Mesenchymal stem cell (in vitro differentiated cells and primary cell): ENCODE measurements at regions not wholly inside any gene's neighbourhood (a gene's known extent, or its start where the extent isn't known, plus 50 kb on each side); places are given as distances from the start of the nearest gene placed in this dataset.
A peak's percentile ranks its signal among the peaks of the same experiment; 100 is the strongest.

ENCODE experiments used
- DNase-seq: peaks from one replicate; pipeline ENCODE4 v3.0.0-alpha.2; 2013
- H2AFZ ChIP-seq: one replicate; pipeline ENCODE4 v1.6.1; 2013; ENCODE audit warnings: low read depth, mild to moderate bottlenecking, control low read depth, inconsistent platforms, low read length, moderate library complexity
- H2AK5ac ChIP-seq: 2 replicates; pipeline ENCODE4 v1.6.1; 2013; ENCODE audit warnings: low read length, moderate library complexity, mild to moderate bottlenecking, inconsistent platforms; ENCODE audit not compliant: severe bottlenecking
- H2BK120ac ChIP-seq: one replicate; pipeline ENCODE4 v1.6.1; 2013; ENCODE audit warnings: low read depth, mild to moderate bottlenecking, inconsistent platforms, low read length, moderate library complexity
- H2BK12ac ChIP-seq, 2 experiments: one replicate each; pipeline ENCODE4 v1.6.1; 2013; ENCODE audit warnings: inconsistent platforms in 2 of 2, low read length in 2 of 2, mild to moderate bottlenecking in 2 of 2, moderate library complexity in 2 of 2, control low read depth in 1 of 2
- H2BK15ac ChIP-seq: one replicate; pipeline ENCODE4 v1.6.1; 2013; ENCODE audit warnings: mild to moderate bottlenecking, low read depth, inconsistent platforms; ENCODE audit not compliant: poor library complexity, severe bottlenecking
- H2BK5ac ChIP-seq: 2 replicates; pipeline ENCODE4 v1.6.1; 2013; ENCODE audit warnings: low read depth, mild to moderate bottlenecking, low read length, control low read depth, inconsistent platforms; ENCODE audit not compliant: poor library complexity, severe bottlenecking
- H3K14ac ChIP-seq, 2 experiments: one replicate each; pipeline ENCODE4 v1.6.1; 2013; ENCODE audit warnings: inconsistent platforms in 2 of 2, low read length in 2 of 2, control low read depth in 1 of 2, mild to moderate bottlenecking in 1 of 2, moderate library complexity in 1 of 2
- H3K18ac ChIP-seq, 2 experiments: one replicate each; pipeline ENCODE4 v1.6.1; 2013; ENCODE audit warnings: inconsistent platforms in 2 of 2, low read length in 2 of 2, control low read depth in 1 of 2, low read depth in 1 of 2, mild to moderate bottlenecking in 1 of 2
- H3K23ac ChIP-seq, 2 experiments: one replicate each; pipeline ENCODE4 v1.6.1; 2013; ENCODE audit warnings: inconsistent platforms in 2 of 2, low read length in 2 of 2, mild to moderate bottlenecking in 2 of 2, moderate library complexity in 2 of 2, control low read depth in 1 of 2
- H3K27ac ChIP-seq: 2 replicates; pipeline ENCODE4 v1.5.1; 2013; ENCODE audit warnings: mild to moderate bottlenecking, moderate library complexity, low read length, control low read depth, inconsistent platforms; ENCODE audit not compliant: poor library complexity, severe bottlenecking
- H3K27me3 ChIP-seq, 2 experiments: 2 replicates each; pipeline versions ENCODE4 v1.6.1 to v1.7.0; 2013; ENCODE audit warnings: low read length in 2 of 2, mild to moderate bottlenecking in 2 of 2, moderate library complexity in 2 of 2, control low read depth in 1 of 2, inconsistent platforms in 1 of 2; ENCODE audit not compliant: control insufficient read depth in 1 of 2, insufficient read depth in 1 of 2
- H3K36me3 ChIP-seq, 2 experiments: 2 replicates each; pipeline versions ENCODE4 v1.6.1 to v1.7.0; 2013; ENCODE audit warnings: low read length in 2 of 2, control low read depth in 1 of 2, inconsistent platforms in 1 of 2, low read depth in 1 of 2, mild to moderate bottlenecking in 1 of 2; ENCODE audit not compliant: insufficient read depth in 2 of 2, control insufficient read depth in 1 of 2
- H3K4ac ChIP-seq, 2 experiments: one replicate each; pipeline ENCODE4 v1.6.1; 2013; ENCODE audit warnings: inconsistent platforms in 2 of 2, low read length in 2 of 2, mild to moderate bottlenecking in 2 of 2, moderate library complexity in 2 of 2, control low read depth in 1 of 2, low read depth in 1 of 2
- H3K4me1 ChIP-seq: 2 replicates; pipeline ENCODE4 v1.6.1; 2013; ENCODE audit warnings: low read depth, low read length, control low read depth; ENCODE audit not compliant: control insufficient read depth, insufficient read depth
- H3K4me2 ChIP-seq: 2 replicates; pipeline ENCODE4 v1.6.1; 2013; ENCODE audit warnings: low read length, mild to moderate bottlenecking, inconsistent platforms; ENCODE audit not compliant: poor library complexity, severe bottlenecking
- H3K4me3 ChIP-seq, 2 experiments: 2 replicates each; pipeline versions ENCODE4 v1.5.1 to v1.7.0; 2013; ENCODE audit warnings: low read length in 2 of 2, mild to moderate bottlenecking in 2 of 2, control low read depth in 1 of 2, low read depth in 1 of 2; ENCODE audit not compliant: insufficient read depth in 1 of 2
- H3K79me1 ChIP-seq: replicated peaks from 2 replicates; pipeline ENCODE4 v1.6.1; 2013; ENCODE audit warnings: mild to moderate bottlenecking, control low read depth, low read length, inconsistent platforms; ENCODE audit not compliant: poor library complexity, severe bottlenecking
- H3K9ac ChIP-seq: 2 replicates; pipeline ENCODE4 v1.7.0; 2013; ENCODE audit warnings: mild to moderate bottlenecking, low read length, moderate library complexity
- H3K9me3 ChIP-seq: 2 replicates; pipeline ENCODE4 v1.7.0; 2013; ENCODE audit warnings: mild to moderate bottlenecking, low read length; ENCODE audit not compliant: control insufficient read depth
- H4K8ac ChIP-seq: one replicate; pipeline ENCODE4 v1.6.1; 2013; ENCODE audit warnings: inconsistent platforms, mild to moderate bottlenecking, low read length, moderate library complexity
- H4K91ac ChIP-seq: one replicate; pipeline ENCODE4 v1.6.1; 2013; ENCODE audit warnings: mild to moderate bottlenecking, low read length, inconsistent platforms
- WGBS: methylation state at CpG from one replicate; pipeline ENCODE4 v1.1.7; 2013; ENCODE audit warnings: mixed read lengths; 5-methylcytosine and 5-hydroxymethylcytosine counted together

DNA sequence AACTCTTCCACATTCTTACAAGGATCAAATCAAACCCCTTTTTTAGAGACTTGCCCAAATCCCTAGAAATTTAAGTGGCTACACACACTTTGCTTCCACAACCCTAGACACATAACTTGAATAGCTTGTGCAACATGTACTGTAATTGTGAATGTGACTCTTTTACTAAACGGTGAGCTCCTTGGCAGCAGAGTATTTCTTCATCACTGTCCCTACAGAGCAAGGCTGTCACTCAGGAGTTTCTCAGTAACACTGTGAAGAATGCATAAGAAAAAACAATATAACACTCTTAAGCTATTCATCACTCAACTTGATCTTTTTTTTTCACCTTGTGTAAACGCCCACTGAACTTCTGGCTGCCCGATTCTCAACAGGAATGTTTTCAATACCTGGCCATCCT lies 53.8 kb upstream of the ADAMTS18 start:
- Histone ChIP-seq H2BK12ac (no peak overlapping the region), H2BK5ac (no peak overlapping the region), H3K4me1 (no peaks in the 10 kb centered on the region), H3K9me3 (no peaks in the 10 kb centered on the region), H3K27ac (no peak overlapping the region), H3K4me3 (no peak overlapping the region), H2AK5ac (no peak overlapping the region), H4K91ac (no peak overlapping the region), H3K4me2 (no peak overlapping the region), H3K18ac (no peak overlapping the region), H3K36me3 (no peaks in the 10 kb centered on the region), H3K9ac (no peak overlapping the region), H2BK120ac (no peak overlapping the region), H3K23ac (no peak overlapping the region), H4K8ac (no peak overlapping the region), H3K14ac (no peak overlapping the region), H3K4ac (no peak overlapping the region), H3K27me3 (peaks cover 0 to 7% of the 10 kb centered on the region in 2 experiments), H2BK15ac (no peak overlapping the region), H3K79me1 (no peaks in the 10 kb centered on the region), H2AFZ (no peak overlapping the region)
- 65% methylated on average over 3 of the region's 3 CpGs for WGBS
- no peak for DNase-seq

DNA sequence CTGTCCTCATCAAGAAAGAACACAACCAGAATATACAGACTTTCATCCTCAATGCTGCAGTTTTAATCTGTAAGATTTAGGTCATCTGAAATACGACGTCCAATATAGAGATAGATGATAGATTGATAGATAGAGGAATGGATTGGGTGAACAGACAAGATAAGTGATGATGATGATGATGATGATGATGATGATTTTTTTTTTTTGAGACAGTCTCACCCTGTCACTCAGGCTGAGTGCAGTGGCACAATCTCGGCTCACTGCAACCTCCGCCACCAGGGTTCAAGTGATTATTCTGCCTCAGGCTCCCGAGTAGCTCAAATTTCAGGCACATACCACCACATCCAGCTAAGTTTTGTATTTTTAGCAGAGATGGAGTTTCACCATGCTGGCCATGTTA lies 56.3 kb upstream of the ADAMTS18 start:
- H3K23ac ChIP-seq, result no peak overlapping the region
- H3K9ac ChIP-seq, result no peak overlapping the region
- H2AK5ac ChIP-seq, result no peak overlapping the region
- H3K79me1 ChIP-seq, result no peaks in the 10 kb centered on the region
- H4K91ac ChIP-seq, result no peak overlapping the region
- no peak overlapping the region for H4K8ac ChIP-seq
- H2BK120ac ChIP-seq, result no peak overlapping the region
- 97% methylated on average over 5 of the region's 5 CpGs for WGBS
- H3K18ac ChIP-seq, result no peak overlapping the region
- no peak overlapping the region for H3K27ac ChIP-seq
- no peak overlapping the region for H2BK12ac ChIP-seq
- no peak overlapping the region for H2AFZ ChIP-seq
- no peak overlapping the region for H3K4ac ChIP-seq
- no peak overlapping the region for H3K4me2 ChIP-seq
- no peak overlapping the region for H3K14ac ChIP-seq
- no peaks in the 10 kb centered on the region for H3K4me1 ChIP-seq
- no peak overlapping the region for H3K4me3 ChIP-seq
- no peak overlapping the region for H2BK15ac ChIP-seq
- H3K9me3 ChIP-seq, result no peaks in the 10 kb centered on the region
- H2BK5ac ChIP-seq, result no peak overlapping the region
- H3K27me3 ChIP-seq, result peaks cover 0 to 7% of the 10 kb centered on the region in 2 experiments
- no peaks in the 10 kb centered on the region for H3K36me3 ChIP-seq
- DNase-seq, result no peak

DNA sequence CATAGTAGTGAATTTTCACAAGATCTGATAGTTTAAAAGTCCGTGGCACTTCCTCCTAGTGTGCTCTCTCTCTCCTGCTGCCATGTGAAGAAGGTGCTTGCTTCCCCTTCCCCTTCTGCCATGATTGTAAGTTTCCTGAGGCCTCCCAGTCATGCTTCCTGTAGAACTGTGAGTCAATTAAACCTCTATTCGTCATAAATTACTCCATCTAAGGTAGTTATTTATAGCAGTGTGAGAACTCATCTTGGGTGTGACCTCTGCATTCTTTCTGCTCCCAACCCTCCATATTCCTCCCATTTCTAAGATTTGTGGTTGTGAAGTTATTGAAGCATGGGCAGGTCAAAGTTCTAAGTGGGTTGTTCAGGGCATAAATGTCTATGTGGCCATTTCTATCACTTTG lies 62.1 kb upstream of the ADAMTS18 start:
- no peaks in the 10 kb centered on the region for H3K36me3 ChIP-seq
- no peak overlapping the region for H4K91ac ChIP-seq
- no peak overlapping the region for H2AFZ ChIP-seq
- no peak overlapping the region for H3K4me3 ChIP-seq
- H3K18ac ChIP-seq, result no peak overlapping the region
- H3K4me1 ChIP-seq, result peaks cover 2% of the 10 kb centered on the region
- 57% methylated on average over 1 of the region's 2 CpGs for WGBS
- no peak overlapping the region for H2BK5ac ChIP-seq
- no peak overlapping the region for H3K27ac ChIP-seq
- no peak overlapping the region for H3K14ac ChIP-seq
- DNase-seq, result peak; percentile 6
- H3K23ac ChIP-seq, result no peak overlapping the region
- H3K9ac ChIP-seq, result no peak overlapping the region
- no peak overlapping the region for H3K4ac ChIP-seq
- no peak overlapping the region for H2AK5ac ChIP-seq
- H2BK15ac ChIP-seq, result no peak overlapping the region
- no peak overlapping the region for H2BK120ac ChIP-seq
- H2BK12ac ChIP-seq, result no peak overlapping the region
- no peak overlapping the region for H3K4me2 ChIP-seq
- H3K27me3 ChIP-seq, result peaks cover 0 to 7% of the 10 kb centered on the region in 2 experiments
- no peak overlapping the region for H4K8ac ChIP-seq
- H3K79me1 ChIP-seq, result no peaks in the 10 kb centered on the region
- no peaks in the 10 kb centered on the region for H3K9me3 ChIP-seq

GRCh38 chr16:77499373-77500285 lies 64.8 kb upstream of the ADAMTS18 start:
- H3K18ac ChIP-seq, result no peak overlapping the region
- no peak overlapping the region for H2BK120ac ChIP-seq
- peak; percentile 8 for DNase-seq
- WGBS, result 68% methylated on average over 10 of the region's 12 CpGs
- no peak overlapping the region for H2AK5ac ChIP-seq
- peak overlapping the region in 1 of 2 experiments; percentile 75 for H3K14ac ChIP-seq
- H3K4me3 ChIP-seq, result peak overlapping the region in 1 of 2 experiments; percentile 14
- H3K36me3 ChIP-seq, result no peaks in the 10 kb centered on the region
- no peak overlapping the region for H2AFZ ChIP-seq
- no peaks in the 10 kb centered on the region for H3K9me3 ChIP-seq
- no peak overlapping the region for H2BK12ac ChIP-seq
- H4K8ac ChIP-seq, result no peak overlapping the region
- no peaks in the 10 kb centered on the region for H3K79me1 ChIP-seq
- no peak overlapping the region for H3K4ac ChIP-seq
- H3K9ac ChIP-seq, result no peak overlapping the region
- H3K4me1 ChIP-seq, result peaks cover 2% of the 10 kb centered on the region
- H4K91ac ChIP-seq, result no peak overlapping the region
- no peak overlapping the region for H2BK5ac ChIP-seq
- H3K27me3 ChIP-seq, result no peaks in the 10 kb centered on the region
- no peak overlapping the region for H2BK15ac ChIP-seq
- H3K23ac ChIP-seq, result no peak overlapping the region
- H3K27ac ChIP-seq, result no peak overlapping the region
- H3K4me2 ChIP-seq, result no peak overlapping the region
